Mucosa of stomach (tissue), 1 donor: ENCODE measurements at regions not wholly inside any gene's neighbourhood (a gene's known extent, or its start where the extent isn't known, plus 50 kb on each side); places are given as distances from the start of the nearest gene placed in this dataset.

Source experiments
- H3K27me3 ChIP-seq: one replicate; pipeline ENCODE4 v1.7.0; 2013; ENCODE audit warnings: mild to moderate bottlenecking, low read length; ENCODE audit not compliant: control insufficient read depth, insufficient read depth
- H3K36me3 ChIP-seq: one replicate; pipeline ENCODE4 v1.7.0; 2013; ENCODE audit warnings: low read length; ENCODE audit not compliant: control insufficient read depth, insufficient read depth
- H3K4me1 ChIP-seq: one replicate; pipeline ENCODE4 v1.7.0; 2013; ENCODE audit warnings: mild to moderate bottlenecking, low read length; ENCODE audit not compliant: control insufficient read depth, insufficient read depth
- H3K4me3 ChIP-seq: one replicate; pipeline ENCODE4 v1.7.0; 2013; ENCODE audit warnings: low read length
- H3K9ac ChIP-seq: one replicate; pipeline ENCODE4 v1.7.0; 2013; ENCODE audit warnings: mild to moderate bottlenecking, low read length, moderate library complexity
- H3K9me3 ChIP-seq: one replicate; pipeline ENCODE4 v1.7.0; 2013; ENCODE audit warnings: mild to moderate bottlenecking, low read length, moderate library complexity; ENCODE audit not compliant: control insufficient read depth
- donor health status: Pancreatic carcinoma.

DNA sequence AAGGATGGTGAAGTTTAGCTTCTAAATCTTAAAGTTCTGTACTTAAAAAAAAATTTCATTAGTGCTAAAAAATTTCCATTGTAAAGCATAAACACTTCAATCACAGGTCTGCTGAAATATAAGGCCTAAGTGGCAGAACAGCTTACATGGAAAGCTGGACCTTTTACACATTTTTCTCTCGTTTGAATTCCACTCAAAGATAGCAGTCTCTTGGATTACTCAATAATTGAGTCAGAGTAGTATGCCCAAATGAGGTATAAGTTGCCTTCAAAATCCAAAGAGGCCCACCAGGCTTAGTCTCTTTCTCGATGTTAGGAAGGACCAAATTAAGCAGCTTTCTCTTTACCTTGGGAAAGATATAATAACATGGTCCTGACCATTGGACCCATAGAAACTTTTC, 220.4 kb upstream of the CWC22 start:
- Histone ChIP-seq H3K36me3 (no peaks in the 10 kb centered on the region), H3K4me1 (no peaks in the 10 kb centered on the region), H3K4me3 (no peak overlapping the region), H3K9ac (no peak overlapping the region), H3K27me3 (no peaks in the 10 kb centered on the region), H3K9me3 (no peaks in the 10 kb centered on the region)

DNA sequence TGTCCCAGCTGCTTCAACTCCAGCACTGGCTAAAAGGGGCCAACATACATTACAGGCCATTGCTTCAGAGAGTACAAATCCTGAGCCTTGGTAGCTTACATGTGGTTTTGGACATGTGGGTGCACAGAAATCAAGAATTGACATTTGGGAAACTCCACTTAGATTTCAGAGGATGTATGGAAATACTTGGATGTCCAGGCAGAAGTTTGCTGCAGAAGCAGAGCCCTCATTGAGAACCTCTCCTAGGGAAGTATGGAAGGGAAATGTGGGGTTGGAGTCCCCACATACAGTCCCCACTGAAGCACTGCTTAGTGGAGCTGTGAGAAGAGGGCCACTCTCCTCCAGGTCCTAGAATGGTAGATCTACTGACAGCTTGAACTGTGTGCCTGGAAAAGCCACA, 218.0 kb upstream of the CWC22 start:
- Histone ChIP-seq H3K9me3 (no peaks in the 10 kb centered on the region), H3K9ac (no peak overlapping the region), H3K36me3 (no peaks in the 10 kb centered on the region), H3K27me3 (no peaks in the 10 kb centered on the region), H3K4me1 (no peaks in the 10 kb centered on the region), H3K4me3 (no peak overlapping the region)

DNA sequence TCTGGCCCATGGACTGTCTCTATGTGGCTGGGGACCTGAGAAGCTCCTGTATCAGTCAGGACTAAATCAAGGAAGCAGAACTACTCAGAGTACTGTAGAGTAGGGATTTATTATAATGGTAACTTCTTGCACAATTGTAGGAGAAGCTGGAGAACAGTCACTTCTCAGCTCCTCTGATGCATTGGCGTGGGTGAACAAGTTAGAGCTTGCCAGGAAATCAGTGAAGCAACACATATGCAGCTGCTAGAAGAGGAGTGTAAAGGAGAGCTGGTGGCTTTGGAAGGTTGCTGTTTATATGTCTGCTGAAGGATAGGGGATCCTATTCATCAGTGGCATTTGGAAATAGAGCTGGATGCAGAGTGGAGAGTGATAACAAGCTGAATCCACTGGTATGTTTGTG, 215.5 kb upstream of the CWC22 start:
- H3K4me1 ChIP-seq = no peaks in the 10 kb centered on the region
- no peak overlapping the region for H3K9ac ChIP-seq
- H3K9me3 ChIP-seq = no peaks in the 10 kb centered on the region
- H3K36me3 ChIP-seq = no peaks in the 10 kb centered on the region
- no peaks in the 10 kb centered on the region for H3K27me3 ChIP-seq
- no peak overlapping the region for H3K4me3 ChIP-seq

DNA sequence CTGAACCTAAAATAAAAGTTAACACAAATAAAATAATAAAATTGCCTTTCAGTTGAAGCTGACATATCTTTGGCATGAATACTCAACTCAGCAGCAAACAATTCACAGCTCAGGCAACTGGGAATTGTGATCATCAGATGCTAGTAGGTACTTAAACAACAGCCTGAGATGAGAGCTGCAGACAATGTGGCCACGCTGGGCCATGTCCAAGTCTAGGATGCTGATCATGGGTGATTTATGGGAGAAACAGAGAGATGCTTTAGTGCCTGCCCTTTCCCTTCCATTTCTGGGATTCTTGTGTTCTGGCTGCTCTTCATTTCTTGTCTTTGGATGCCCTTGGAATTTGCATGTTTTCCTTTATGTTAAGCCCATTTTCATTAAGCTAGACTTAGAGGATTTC, 212.4 kb upstream of the CWC22 start:
- Histone ChIP-seq H3K4me1 (no peaks in the 10 kb centered on the region), H3K9me3 (no peaks in the 10 kb centered on the region), H3K36me3 (no peaks in the 10 kb centered on the region), H3K4me3 (no peak overlapping the region), H3K27me3 (no peaks in the 10 kb centered on the region), H3K9ac (no peak overlapping the region)

DNA sequence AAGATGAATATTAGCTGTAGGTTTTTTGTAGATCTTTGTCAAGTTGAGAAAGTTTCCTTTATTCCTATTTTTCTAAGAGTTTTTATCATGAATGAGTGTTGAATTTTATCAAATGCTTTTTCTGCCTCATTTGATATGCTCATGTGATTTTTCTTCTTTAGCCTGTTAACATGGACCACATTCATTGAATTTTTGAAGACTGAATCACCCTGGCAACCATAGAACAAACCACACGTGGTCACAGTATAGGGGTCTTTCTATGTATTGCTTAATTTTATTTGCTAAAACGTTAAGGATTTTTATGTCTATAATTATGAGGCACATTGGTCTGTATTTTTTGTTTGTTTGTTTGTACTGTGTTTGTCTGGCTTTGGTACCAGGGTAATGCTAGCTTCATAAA, 201.7 kb upstream of the CWC22 start:
- Histone ChIP-seq H3K9ac (no peak overlapping the region), H3K4me1 (no peaks in the 10 kb centered on the region), H3K9me3 (no peaks in the 10 kb centered on the region)

DNA sequence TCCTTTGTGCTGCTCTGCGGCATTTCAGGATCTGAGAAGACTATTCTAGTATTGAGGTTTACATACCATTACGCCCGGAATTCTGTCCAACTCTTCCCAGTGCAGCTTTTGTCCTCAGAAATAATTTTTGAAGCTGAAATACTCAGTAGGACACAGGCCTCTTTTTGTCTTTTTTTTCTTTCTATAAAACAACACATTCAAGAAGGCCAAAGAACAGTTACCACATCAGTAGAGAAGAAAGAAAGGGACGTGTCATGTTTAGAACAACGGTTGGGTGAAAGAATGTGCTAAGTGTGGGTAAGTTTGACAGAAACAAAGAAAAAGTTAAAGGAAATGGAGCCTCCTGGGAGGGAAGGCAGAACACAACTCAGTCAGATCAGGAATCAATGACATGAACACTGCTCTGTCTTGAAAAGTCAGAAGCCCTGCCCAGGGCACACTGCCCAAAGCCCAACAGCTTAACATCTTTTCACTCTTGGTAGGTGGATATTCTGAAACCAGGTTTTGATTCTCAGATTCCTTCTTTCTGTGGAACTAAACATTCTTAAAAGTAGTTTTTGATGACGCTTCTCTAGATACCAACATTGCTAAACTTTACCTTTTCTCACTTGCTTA, 198.6 kb upstream of the CWC22 start:
- Histone ChIP-seq H3K4me3 (no peak overlapping the region), H3K9ac (no peak overlapping the region), H3K27me3 (no peaks in the 10 kb centered on the region), H3K36me3 (no peaks in the 10 kb centered on the region), H3K9me3 (no peaks in the 10 kb centered on the region), H3K4me1 (no peaks in the 10 kb centered on the region)

More for the DNA sequence above, 201.7 kb upstream of the CWC22 start:
- Histone ChIP-seq H3K4me3 (no peak overlapping the region), H3K36me3 (no peaks in the 10 kb centered on the region), H3K27me3 (no peaks in the 10 kb centered on the region)

DNA sequence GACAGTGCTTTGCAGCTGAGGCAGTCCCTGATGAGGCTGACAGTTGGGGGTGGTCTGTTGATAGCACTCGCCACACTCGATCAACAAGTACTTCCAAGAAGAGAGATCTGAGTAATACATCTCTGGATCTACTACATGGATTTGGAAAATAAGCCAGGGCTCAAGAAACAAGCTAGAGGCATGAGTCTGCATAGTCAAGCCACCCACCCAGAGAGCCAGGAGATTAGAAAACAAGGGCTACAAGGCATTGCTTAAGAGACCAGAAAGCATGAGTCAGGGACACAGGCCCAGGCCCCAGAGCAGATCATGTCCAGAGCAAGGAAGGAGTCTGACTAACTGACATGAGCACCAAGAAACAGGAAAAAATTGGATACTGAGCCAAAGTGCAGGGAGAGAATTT, 196.9 kb upstream of the CWC22 start:
- Histone ChIP-seq H3K4me1 (no peaks in the 10 kb centered on the region), H3K4me3 (no peak overlapping the region), H3K36me3 (no peaks in the 10 kb centered on the region), H3K9me3 (no peaks in the 10 kb centered on the region), H3K9ac (no peak overlapping the region), H3K27me3 (no peaks in the 10 kb centered on the region)

DNA sequence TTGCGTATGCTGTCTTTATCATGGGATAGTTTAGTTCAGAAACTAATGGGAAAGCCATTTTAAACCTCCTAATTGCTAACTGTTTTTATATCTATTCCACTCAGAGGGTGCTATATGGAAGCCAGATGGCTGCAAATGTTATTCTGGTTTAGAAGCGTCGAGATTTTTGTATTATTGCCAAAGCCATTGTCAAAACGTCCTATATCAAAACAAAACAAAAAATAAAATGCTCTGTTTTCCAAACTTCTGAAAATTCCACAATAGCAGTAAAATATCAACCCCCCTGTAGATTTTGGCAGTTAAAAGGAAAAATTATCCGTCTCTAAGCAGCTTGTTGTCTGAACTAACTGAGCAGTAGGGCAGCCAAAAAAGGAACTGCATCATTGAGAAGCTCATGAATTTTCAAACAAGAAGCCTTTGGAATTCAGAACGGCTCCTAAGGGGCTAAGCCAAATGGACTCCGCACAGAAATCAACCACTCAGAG, 195.4 kb upstream of the CWC22 start:
- H3K36me3 ChIP-seq = no peaks in the 10 kb centered on the region
- H3K9me3 ChIP-seq = no peaks in the 10 kb centered on the region
- no peaks in the 10 kb centered on the region for H3K4me1 ChIP-seq
- no peak overlapping the region for H3K4me3 ChIP-seq
- no peak overlapping the region for H3K9ac ChIP-seq
- H3K27me3 ChIP-seq = no peaks in the 10 kb centered on the region

DNA sequence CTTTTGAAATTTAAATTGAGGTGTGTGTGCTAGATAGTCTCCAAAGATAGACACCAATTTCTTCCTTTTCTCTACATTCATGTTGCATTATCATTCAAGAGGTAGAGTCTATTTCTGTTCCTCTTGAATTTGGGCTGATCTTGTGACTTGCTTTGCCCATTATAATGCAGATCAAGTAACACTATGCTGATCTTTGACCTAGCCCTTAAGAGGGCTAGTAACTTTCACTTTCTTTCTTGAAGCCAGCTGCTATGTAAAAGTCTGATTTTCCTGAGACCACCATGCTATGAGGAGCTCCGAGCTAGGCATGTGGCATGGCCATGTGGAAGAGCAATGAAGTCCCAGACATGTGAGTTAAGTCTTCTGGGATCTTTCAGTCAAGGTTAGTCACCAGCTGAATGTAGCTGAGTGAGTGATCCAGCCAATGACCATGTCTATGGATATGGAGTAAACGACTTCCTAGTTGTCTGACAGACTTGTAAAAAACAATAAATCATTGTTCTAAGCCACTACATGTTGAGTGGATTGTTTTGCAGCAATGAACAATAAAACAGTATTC, 189.4 kb upstream of the CWC22 start:
- Histone ChIP-seq H3K4me1 (peaks cover 4% of the 10 kb centered on the region), H3K4me3 (no peak overlapping the region), H3K27me3 (no peaks in the 10 kb centered on the region), H3K36me3 (no peaks in the 10 kb centered on the region), H3K9ac (no peak overlapping the region), H3K9me3 (no peaks in the 10 kb centered on the region)

DNA sequence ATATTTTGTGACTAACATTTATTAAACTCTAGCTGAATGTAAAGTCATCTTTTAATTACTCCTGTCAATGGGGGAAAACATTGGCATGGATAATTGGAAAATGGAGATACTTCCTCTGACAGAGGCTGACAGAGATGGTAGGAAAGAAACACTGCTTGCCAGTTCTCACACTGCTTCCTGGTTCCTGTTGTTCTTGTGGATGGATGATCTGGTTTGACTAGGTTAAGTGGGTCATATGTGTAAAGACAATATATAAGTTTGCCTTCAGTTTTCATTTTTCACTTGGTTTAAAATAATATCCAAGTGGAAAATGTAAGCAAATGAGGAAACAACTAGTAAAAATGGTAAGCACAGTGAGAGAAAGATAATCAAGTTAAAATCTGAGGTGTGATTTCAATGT, 188.8 kb upstream of the CWC22 start:
- Histone ChIP-seq H3K36me3 (no peaks in the 10 kb centered on the region), H3K4me3 (no peak overlapping the region), H3K27me3 (no peaks in the 10 kb centered on the region), H3K9me3 (no peaks in the 10 kb centered on the region), H3K4me1 (peaks cover 7% of the 10 kb centered on the region), H3K9ac (no peak overlapping the region)

DNA sequence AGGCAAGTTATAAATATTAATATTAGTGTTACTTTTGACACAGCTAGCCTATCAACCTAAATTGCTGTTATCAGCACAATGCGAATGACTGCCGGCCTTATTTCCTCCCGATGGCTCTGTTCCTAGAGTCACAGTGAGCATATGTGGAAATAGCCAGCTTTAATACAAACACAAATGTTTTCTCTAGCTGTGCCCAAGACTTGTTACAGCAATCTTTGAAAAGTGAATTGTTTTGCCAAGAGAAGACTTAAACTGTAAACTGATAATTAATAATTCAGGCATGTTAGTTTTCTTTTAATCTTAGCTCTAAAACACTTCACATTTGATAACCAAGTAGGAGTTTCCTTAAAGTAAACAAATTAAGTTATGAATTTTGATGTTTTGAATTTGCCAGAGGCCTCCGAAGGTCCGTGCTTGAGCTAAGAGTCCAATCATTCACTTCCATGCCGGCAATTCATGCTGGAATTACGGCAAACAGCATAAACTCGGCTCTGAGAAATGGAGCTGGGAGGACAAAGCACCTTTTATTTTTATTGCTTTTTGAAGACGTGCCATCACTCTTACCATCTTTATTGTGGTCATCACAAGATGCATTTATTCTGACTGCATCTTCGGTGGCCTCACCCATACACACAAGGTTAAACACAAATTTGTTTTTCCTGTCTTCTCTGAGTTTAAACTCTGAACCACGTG, 184.5 kb upstream of the CWC22 start:
- Histone ChIP-seq H3K4me3 (no peak overlapping the region), H3K36me3 (no peaks in the 10 kb centered on the region), H3K9me3 (no peaks in the 10 kb centered on the region), H3K9ac (no peak overlapping the region), H3K4me1 (peaks cover 7% of the 10 kb centered on the region), H3K27me3 (no peaks in the 10 kb centered on the region)

DNA sequence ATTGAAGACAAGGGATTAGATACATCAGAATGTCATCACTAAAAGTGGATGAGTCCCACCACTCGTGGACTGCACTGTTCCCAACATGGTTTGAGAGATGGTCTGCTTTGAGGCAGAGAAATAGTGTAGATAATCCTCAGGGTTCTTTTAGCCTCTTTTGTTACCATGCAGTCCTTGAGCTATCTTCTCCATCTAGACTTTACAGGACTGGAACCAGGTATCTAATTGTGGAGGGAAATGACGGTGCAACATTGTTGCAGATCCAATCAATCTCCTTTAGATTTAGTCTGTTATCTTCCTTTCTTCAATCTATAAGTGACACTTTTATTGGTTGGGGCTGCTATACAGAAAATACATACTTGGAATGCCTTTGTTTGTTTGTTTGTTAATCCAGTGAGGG, 183.8 kb upstream of the CWC22 start:
- H3K4me1 ChIP-seq = peaks cover 7% of the 10 kb centered on the region
- H3K4me3 ChIP-seq = no peak overlapping the region
- H3K27me3 ChIP-seq = no peaks in the 10 kb centered on the region
- no peaks in the 10 kb centered on the region for H3K9me3 ChIP-seq
- no peak overlapping the region for H3K9ac ChIP-seq
- H3K36me3 ChIP-seq = no peaks in the 10 kb centered on the region
